Suprapubic skin (tissue), 4 donors: ENCODE measurements at regions not wholly inside any gene's neighbourhood (a gene's known extent, or its start where the extent isn't known, plus 50 kb on each side); places are given as distances from the start of the nearest gene placed in this dataset.

Source experiments
- DNase-seq, 2 donors: peaks; one replicate each; pipeline ENCODE4 v3.0.0-alpha.2; 2019; ENCODE audit warnings: low spot score in 2 of 2
- H3K27ac ChIP-seq: fragments of 200-600 bp; sonication (generic); one replicate; pipeline ENCODE4 v1.5.1; 2019
- H3K27me3 ChIP-seq: fragments of 200-600 bp; sonication (generic); one replicate; pipeline ENCODE4 v1.5.1; 2019
- H3K36me3 ChIP-seq: fragments of 200-600 bp; sonication (generic); one replicate; pipeline ENCODE4 v1.5.1; 2019
- H3K4me1 ChIP-seq: fragments of 200-600 bp; sonication (generic); one replicate; pipeline ENCODE4 v1.5.1; 2019
- H3K4me3 ChIP-seq: fragments of 200-600 bp; sonication (generic); one replicate; pipeline ENCODE4 v1.5.1; 2019; ENCODE audit warnings: mild to moderate bottlenecking
- H3K9me3 ChIP-seq: fragments of 200-600 bp; sonication (generic); one replicate; pipeline ENCODE4 v1.5.1; 2019
- EP300 ChIP-seq: sonication (generic); formaldehyde crosslinking; IDR thresholded peaks from one replicate; pipeline ENCODE4 v1.6.1; 2017; ENCODE audit warnings: antibody characterized with exemption
- POLR2A ChIP-seq, 2 donors: fragments of 450-650 bp; IDR thresholded peaks; one replicate each; pipeline ENCODE4 v1.6.1; 2017; ENCODE audit warnings: antibody characterized with exemption in 2 of 2, mild to moderate bottlenecking in 2 of 2, moderate library complexity in 2 of 2
- POLR2AphosphoS5 ChIP-seq, 3 donors: sonication (generic); formaldehyde crosslinking; IDR thresholded peaks; one replicate each; pipeline ENCODE4 v1.6.1; 2017; ENCODE audit warnings: antibody characterized with exemption in 3 of 3
- whole genome bisulfite sequencing: methylation state at CpG from one replicate; pipeline ENCODE4 v1.1.5; 2018; 5-methylcytosine and 5-hydroxymethylcytosine counted together
- TF ChIP-seq, protein P1 (sequence below), 2 donors: fragments of 200-600 bp in 1 of 2; fragments of 450-650 bp in 1 of 2; sonication (generic) in 1 of 2; IDR thresholded peaks; one replicate each; pipeline ENCODE4 v1.5.1; 2016 to 2019; ENCODE audit warnings: antibody characterized with exemption in 2 of 2, mild to moderate bottlenecking in 1 of 2, moderate library complexity in 1 of 2

DNA sequence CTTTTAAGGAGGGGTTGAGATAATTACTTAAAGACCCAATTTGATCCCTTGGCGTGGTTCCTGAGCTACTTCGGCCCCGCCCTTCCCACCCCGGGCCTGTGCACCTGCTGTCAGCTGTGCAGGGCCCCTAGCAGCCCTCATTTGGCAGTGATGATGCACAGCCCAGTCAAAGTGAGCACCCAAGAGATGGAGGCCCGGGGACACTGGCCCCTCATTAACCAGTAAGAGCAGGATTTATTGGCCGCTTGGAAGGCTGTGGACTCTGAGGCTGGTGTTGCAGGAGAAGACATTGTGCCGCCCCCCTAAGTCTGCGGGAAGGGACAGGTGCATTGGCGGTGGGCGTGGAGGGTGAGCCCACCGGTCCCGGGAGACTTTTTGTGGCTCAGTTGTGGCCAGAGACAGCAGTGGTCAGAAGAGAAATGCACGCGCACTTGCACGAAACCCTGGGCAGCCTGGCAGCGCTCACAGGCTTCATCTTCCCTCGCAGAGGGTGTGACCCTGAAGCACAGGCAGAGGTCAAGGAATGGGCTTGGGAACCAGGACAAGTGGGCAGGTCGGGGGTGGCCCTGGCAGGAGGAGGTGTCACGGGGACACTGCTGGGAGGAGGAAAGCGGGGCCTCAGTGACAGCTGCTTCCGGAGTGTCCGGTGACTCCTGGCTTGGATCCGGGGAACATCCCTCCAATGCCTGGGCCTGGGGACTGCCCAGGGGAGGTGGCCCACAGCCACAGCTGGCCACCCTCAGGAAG, 74.0 kb upstream of the RXRA start:
- no peak overlapping the region for H3K4me3 ChIP-seq
- H3K27me3 ChIP-seq, result peaks cover 16% of the 10 kb centered on the region
- H3K27ac ChIP-seq, result no peak overlapping the region
- WGBS, result 69% methylated on average over 22 of the region's 23 CpGs
- no peaks in the 10 kb centered on the region for H3K36me3 ChIP-seq
- TF ChIP-seq POLR2A (IDR thresholded peaks at IDR 0.05) (no peak), EP300 (no peak), POLR2AphosphoS5 (IDR thresholded peaks at IDR 0.05) (no peak)
- TF ChIP-seq, protein P1, sequence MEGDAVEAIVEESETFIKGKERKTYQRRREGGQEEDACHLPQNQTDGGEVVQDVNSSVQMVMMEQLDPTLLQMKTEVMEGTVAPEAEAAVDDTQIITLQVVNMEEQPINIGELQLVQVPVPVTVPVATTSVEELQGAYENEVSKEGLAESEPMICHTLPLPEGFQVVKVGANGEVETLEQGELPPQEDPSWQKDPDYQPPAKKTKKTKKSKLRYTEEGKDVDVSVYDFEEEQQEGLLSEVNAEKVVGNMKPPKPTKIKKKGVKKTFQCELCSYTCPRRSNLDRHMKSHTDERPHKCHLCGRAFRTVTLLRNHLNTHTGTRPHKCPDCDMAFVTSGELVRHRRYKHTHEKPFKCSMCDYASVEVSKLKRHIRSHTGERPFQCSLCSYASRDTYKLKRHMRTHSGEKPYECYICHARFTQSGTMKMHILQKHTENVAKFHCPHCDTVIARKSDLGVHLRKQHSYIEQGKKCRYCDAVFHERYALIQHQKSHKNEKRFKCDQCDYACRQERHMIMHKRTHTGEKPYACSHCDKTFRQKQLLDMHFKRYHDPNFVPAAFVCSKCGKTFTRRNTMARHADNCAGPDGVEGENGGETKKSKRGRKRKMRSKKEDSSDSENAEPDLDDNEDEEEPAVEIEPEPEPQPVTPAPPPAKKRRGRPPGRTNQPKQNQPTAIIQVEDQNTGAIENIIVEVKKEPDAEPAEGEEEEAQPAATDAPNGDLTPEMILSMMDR (IDR thresholded peaks at IDR 0.05), result no peak
- H3K9me3 ChIP-seq, result peaks cover 4% of the 10 kb centered on the region
- peaks cover 4% of the 10 kb centered on the region for H3K4me1 ChIP-seq
- no peak for DNase-seq

DNA sequence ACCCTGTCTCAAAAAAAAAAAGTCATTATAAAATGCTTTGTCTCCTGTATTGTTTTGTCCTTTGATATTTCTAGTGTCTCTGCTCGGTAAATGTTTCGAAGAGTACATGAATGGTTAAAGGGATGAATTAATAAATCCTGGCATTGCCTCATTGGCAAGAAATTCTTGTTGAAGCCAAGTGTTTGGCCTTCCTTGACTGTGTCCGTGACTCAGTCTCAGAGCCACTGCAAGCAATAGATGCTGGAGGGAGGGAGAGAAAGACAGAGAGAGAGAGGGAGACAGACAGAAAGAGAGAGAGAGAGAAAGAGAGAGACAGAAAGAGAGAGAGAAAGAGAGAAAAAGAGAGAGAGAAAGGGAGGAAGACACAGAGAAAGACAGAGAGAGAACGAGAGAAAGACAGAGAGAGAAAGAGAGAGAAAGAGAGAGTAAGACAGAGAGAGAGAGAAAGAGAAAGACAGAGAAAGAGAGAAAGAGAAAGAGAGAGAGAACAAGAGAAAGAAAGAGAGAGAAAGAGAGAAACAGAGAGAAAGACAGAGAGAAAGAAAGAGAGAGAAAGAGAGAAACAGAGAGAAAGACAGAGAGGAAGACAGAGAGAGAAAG, 72.5 kb upstream of the RXRA start:
- DNase-seq, result no peak

DNA sequence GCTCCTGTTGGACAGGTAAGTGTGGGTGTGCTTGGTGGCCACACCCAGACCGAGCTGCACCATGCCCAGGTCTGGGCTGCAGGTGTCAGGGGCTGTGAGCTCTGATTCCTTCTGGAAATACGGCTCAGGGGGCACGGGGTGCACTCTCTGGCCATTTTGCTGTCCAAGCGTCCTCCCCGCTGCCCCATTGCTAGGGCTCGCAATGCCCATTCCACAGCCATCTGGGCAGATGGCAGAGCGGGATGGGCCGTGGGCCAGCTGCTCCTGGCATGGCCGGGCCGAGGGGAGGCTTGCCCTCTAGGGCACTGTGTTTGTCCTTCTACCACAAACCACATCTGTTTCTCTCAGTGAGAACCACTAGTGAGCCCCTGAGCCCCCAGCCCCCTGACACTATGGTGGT, 67.9 kb upstream of the RXRA start:
- no peak overlapping the region for H3K27ac ChIP-seq
- TF ChIP-seq, protein P1 (IDR thresholded peaks at IDR 0.05), result no peak
- no peak for TF ChIP-seq EP300
- TF ChIP-seq POLR2AphosphoS5 (IDR thresholded peaks at IDR 0.05), result no peak
- TF ChIP-seq POLR2A (IDR thresholded peaks at IDR 0.05), result no peak
- H3K9me3 ChIP-seq, result no peaks in the 10 kb centered on the region
- no peak for DNase-seq
- H3K4me3 ChIP-seq, result no peak overlapping the region
- H3K4me1 ChIP-seq, result peaks cover 4% of the 10 kb centered on the region
- H3K27me3 ChIP-seq, result no peaks in the 10 kb centered on the region
- WGBS, result 82% methylated on average over 5 of the region's 10 CpGs
- no peaks in the 10 kb centered on the region for H3K36me3 ChIP-seq

More for the DNA sequence above, 72.5 kb upstream of the RXRA start:
- H3K36me3 ChIP-seq, result no peaks in the 10 kb centered on the region
- no peak for TF ChIP-seq POLR2A (IDR thresholded peaks at IDR 0.05)
- TF ChIP-seq EP300, result no peak
- TF ChIP-seq POLR2AphosphoS5 (IDR thresholded peaks at IDR 0.05), result no peak
- TF ChIP-seq, protein P1 (IDR thresholded peaks at IDR 0.05), result no peak
- no peak overlapping the region for H3K4me3 ChIP-seq
- no peaks in the 10 kb centered on the region for H3K9me3 ChIP-seq
- peaks cover 4% of the 10 kb centered on the region for H3K4me1 ChIP-seq
- H3K27ac ChIP-seq, result no peak overlapping the region
- H3K27me3 ChIP-seq, result peaks cover 16% of the 10 kb centered on the region
- 64% methylated on average over 4 of the region's 4 CpGs for WGBS

DNA sequence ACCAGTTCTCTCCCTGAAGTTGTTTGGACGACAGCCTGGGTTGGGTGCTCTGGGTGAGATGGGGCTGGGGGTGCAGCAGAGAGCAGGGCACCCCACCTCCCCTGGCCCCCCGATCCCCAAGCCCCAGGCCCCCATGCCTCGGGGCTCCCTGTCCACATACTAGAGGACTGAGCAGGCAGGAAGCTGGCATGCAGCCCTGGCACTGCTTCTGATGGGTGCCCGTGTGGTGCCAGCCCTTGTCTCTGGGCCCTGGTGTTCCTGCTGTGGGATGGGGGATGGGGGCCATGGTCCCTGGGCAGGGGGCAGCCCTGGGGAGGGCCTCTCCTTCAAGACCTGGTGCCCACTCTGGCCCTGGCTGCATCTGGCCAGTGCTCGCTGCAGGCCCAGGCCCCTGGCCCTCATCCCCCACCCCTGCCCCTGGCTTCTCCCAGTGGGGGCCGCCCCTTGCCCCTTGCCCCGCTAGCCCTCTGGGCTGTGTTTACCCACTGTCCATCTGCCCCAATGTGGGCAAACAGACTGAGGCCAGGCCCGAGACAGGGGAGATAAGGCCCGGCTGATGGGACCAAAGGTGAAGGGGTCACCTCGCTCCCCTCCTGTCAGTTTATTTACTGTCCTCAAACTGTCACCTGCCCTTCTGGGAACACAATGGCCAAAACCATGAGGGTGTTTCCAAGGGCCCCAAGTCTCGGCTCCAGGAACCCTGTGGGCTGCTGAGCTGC, 67.3 kb upstream of the RXRA start:
- Histone ChIP-seq H3K4me3 (no peak overlapping the region), H3K27ac (no peak overlapping the region), H3K9me3 (no peaks in the 10 kb centered on the region), H3K4me1 (no peaks in the 10 kb centered on the region), H3K36me3 (no peaks in the 10 kb centered on the region), H3K27me3 (peaks cover 1% of the 10 kb centered on the region)
- 86% methylated on average over 2 of the region's 11 CpGs for WGBS
- TF ChIP-seq, protein P1 (IDR thresholded peaks at IDR 0.05), result no peak
- TF ChIP-seq POLR2AphosphoS5 (IDR thresholded peaks at IDR 0.05), result no peak
- no peak for TF ChIP-seq POLR2A (IDR thresholded peaks at IDR 0.05)
- no peak for TF ChIP-seq EP300
- no peak for DNase-seq

GRCh38 chr9:134259708-134260107, 66.5 kb upstream of the RXRA start:
- H3K36me3 ChIP-seq, result no peaks in the 10 kb centered on the region
- no peak for DNase-seq
- H3K27ac ChIP-seq, result no peak overlapping the region
- no peak overlapping the region for H3K4me3 ChIP-seq
- TF ChIP-seq, protein P1 (IDR thresholded peaks at IDR 0.05), result no peak
- TF ChIP-seq POLR2A (IDR thresholded peaks at IDR 0.05) (no peak), EP300 (no peak), POLR2AphosphoS5 (IDR thresholded peaks at IDR 0.05) (no peak)
- H3K27me3 ChIP-seq, result peaks cover 8% of the 10 kb centered on the region
- no peaks in the 10 kb centered on the region for H3K4me1 ChIP-seq
- no peaks in the 10 kb centered on the region for H3K9me3 ChIP-seq
- WGBS, result 99% methylated on average over 12 of the region's 14 CpGs
